Muscle layer of colon (tissue), 2 donors: ENCODE measurements at regions not wholly inside any gene's neighbourhood (a gene's known extent, or its start where the extent isn't known, plus 50 kb on each side); places are given as distances from the start of the nearest gene placed in this dataset.
"Not testable (repeated sequence)": the region's sequence is repeated elsewhere in the genome, so short reads cannot be mapped to it uniquely, and the experiment has no call there.

ENCODE experiments used
- H3K27ac ChIP-seq: one replicate; pipeline ENCODE4 v1.7.0; 2013; ENCODE audit warnings: low read depth, mild to moderate bottlenecking, low read length, moderate library complexity
- H3K27me3 ChIP-seq, 2 donors: one replicate each; pipeline ENCODE4 v1.7.0; 2013; ENCODE audit warnings: low read length in 2 of 2, mild to moderate bottlenecking in 2 of 2; ENCODE audit not compliant: insufficient read depth in 2 of 2, control insufficient read depth in 1 of 2
- H3K36me3 ChIP-seq: one replicate; pipeline ENCODE4 v1.7.0; 2013; ENCODE audit warnings: mild to moderate bottlenecking, low read length; ENCODE audit not compliant: insufficient read depth
- H3K4me1 ChIP-seq: one replicate; pipeline ENCODE4 v1.7.0; 2013; ENCODE audit warnings: mild to moderate bottlenecking, low read length; ENCODE audit not compliant: insufficient read depth
- H3K4me3 ChIP-seq, 2 donors: one replicate each; pipeline ENCODE4 v1.7.0; 2013; ENCODE audit warnings: low read length in 2 of 2, low read depth in 1 of 2, mild to moderate bottlenecking in 1 of 2, moderate library complexity in 1 of 2
- H3K9ac ChIP-seq: one replicate; pipeline ENCODE4 v1.7.0; 2013; ENCODE audit warnings: low read length
- H3K9me3 ChIP-seq: one replicate; pipeline ENCODE4 v1.7.0; 2013; ENCODE audit warnings: mild to moderate bottlenecking, low read length
- donor health status: abdominal sarcoma.
- donor health status: Adenocarcinoma of cecum.

GRCh38 chr21:28839237-28839636, 153.4 kb downstream of the LTN1 start:
- not testable (repeated sequence) for H3K9ac ChIP-seq, H3K27me3 ChIP-seq, H3K36me3 ChIP-seq, H3K4me3 ChIP-seq, H3K4me1 ChIP-seq, H3K27ac ChIP-seq, H3K9me3 ChIP-seq

DNA sequence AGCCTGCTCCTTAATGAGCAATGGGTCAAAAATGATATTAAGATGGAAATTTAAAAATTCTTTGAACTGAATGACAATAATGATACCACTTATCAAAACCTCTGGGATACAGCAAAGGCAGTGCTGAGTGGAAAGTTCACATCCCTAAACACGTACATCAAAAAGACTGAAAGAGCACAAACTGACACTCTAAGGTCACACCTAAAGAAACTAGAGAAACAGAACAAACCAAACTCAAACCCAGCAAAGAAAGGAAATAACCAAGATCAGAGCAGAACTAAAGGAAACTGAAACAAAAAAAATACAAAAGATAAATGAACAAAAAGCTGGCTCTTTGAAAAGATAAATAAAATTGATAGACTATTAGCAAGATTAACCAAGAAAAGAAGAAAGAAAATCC, 155.3 kb downstream of the LTN1 start:
- H3K4me3 ChIP-seq, H3K9me3 ChIP-seq, H3K36me3 ChIP-seq, H3K9ac ChIP-seq, H3K4me1 ChIP-seq, H3K27me3 ChIP-seq, H3K27ac ChIP-seq: not testable (repeated sequence)

- H3K9ac ChIP-seq, H3K27ac ChIP-seq, H3K27me3 ChIP-seq, H3K4me1 ChIP-seq, H3K9me3 ChIP-seq, H3K4me3 ChIP-seq, H3K36me3 ChIP-seq: not testable (repeated sequence)
These were observed 156.1 kb downstream of the LTN1 start for GRCh38 chr21:28836588-28836987.

GRCh38 chr21:28834335-28835238, 158.1 kb downstream of the LTN1 start:
- no peak overlapping the region for H3K27ac ChIP-seq
- no peak overlapping the region for H3K4me3 ChIP-seq
- no peaks in the 10 kb centered on the region for H3K4me1 ChIP-seq

DNA sequence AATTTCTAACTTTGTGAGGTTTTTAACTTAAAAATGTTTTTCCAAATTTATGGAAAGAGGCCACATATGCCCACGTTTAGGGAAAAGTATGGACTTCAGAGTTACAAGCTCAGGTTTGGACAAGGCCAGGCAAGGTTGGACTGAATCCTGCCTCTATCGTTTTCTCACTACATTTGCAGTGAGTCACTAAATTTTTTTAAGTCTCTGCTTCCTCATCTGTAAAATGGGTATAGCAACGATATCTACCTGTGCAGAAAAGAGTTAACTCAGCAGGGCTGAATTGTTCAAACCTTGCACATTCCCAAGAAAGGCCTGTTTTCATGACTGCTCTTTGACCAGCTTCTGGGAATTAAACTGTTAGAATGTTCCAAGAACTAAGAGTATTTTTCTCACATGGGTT, 159.1 kb downstream of the LTN1 start:
- Histone ChIP-seq H3K36me3 (no peaks in the 10 kb centered on the region), H3K27ac (no peak overlapping the region), H3K9ac (no peak overlapping the region), H3K27me3 (no peaks in the 10 kb centered on the region), H3K4me3 (no peak overlapping the region), H3K9me3 (no peaks in the 10 kb centered on the region), H3K4me1 (no peaks in the 10 kb centered on the region)

More at GRCh38 chr21:28834335-28835238, 158.1 kb downstream of the LTN1 start:
- no peaks in the 10 kb centered on the region for H3K36me3 ChIP-seq
- H3K27me3 ChIP-seq, result no peaks in the 10 kb centered on the region
- no peaks in the 10 kb centered on the region for H3K9me3 ChIP-seq
- H3K9ac ChIP-seq, result no peak overlapping the region

GRCh38 chr21:28833182-28833581, 159.5 kb downstream of the LTN1 start:
- no peaks in the 10 kb centered on the region for H3K4me1 ChIP-seq
- H3K4me3 ChIP-seq, result no peak overlapping the region
- no peak overlapping the region for H3K27ac ChIP-seq
- no peaks in the 10 kb centered on the region for H3K9me3 ChIP-seq
- no peaks in the 10 kb centered on the region for H3K27me3 ChIP-seq
- no peak overlapping the region for H3K9ac ChIP-seq
- no peaks in the 10 kb centered on the region for H3K36me3 ChIP-seq

DNA sequence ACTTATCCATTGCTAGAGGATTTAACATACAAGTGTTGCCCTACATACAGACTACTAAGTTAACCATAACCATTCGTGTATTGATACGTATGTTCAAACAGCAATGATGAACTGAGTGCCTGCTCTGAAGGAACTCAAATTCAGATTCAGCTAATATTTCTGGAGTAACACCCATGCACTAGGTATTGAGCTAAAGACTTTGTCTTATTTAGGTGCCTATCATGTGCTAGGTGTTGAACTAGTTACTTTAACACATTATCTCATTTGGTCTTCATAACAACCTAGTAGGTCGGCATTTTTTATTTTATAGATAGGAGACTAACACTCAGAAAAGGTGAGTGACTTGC, 160.0 kb downstream of the LTN1 start:
- H3K27ac ChIP-seq, result no peak overlapping the region

DNA sequence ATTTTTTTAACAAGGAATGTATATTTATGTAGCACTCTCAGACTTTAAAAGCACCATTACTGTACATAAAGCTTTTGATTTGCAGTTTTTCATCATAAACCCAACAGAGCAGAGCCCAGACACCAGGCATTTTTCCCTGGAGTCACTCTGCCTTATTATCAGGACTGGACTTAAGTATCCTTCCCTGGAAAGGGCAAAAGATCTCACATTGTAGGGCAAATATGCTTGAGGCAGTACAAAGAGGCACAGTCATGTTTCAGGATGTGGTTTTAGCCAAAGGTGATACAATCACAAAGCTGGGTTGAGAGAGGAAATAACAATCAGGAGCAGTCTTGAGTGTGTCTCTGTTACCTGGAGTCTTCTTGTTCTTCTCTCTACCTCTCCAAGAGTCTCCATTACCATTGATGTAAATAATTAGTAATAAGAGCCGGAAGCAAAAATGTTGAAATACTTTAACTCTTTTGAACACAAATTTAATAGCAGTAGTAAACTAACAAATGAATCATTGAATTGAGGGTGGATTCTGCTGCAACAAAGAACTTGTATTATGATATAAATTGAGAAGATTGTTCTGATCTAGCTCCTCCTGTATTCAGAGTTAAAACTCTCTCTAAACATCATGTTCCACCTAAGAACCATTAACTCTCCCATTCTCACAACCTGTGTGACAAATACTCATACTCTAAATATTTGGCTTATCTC, 160.5 kb downstream of the LTN1 start:
- H3K9me3 ChIP-seq, result no peaks in the 10 kb centered on the region
- H3K4me3 ChIP-seq, result no peak overlapping the region
- H3K27ac ChIP-seq, result no peak overlapping the region
- no peaks in the 10 kb centered on the region for H3K36me3 ChIP-seq
- no peaks in the 10 kb centered on the region for H3K4me1 ChIP-seq
- no peaks in the 10 kb centered on the region for H3K27me3 ChIP-seq
- no peak overlapping the region for H3K9ac ChIP-seq

More for the DNA sequence above, 160.0 kb downstream of the LTN1 start:
- Histone ChIP-seq H3K27me3 (no peaks in the 10 kb centered on the region), H3K4me3 (no peak overlapping the region), H3K9me3 (no peaks in the 10 kb centered on the region), H3K9ac (no peak overlapping the region), H3K36me3 (no peaks in the 10 kb centered on the region), H3K4me1 (no peaks in the 10 kb centered on the region)

- Histone ChIP-seq H3K9me3 (no peaks in the 10 kb centered on the region), H3K27me3 (no peaks in the 10 kb centered on the region), H3K27ac (no peak overlapping the region), H3K4me1 (peaks cover under 1% of the 10 kb centered on the region), H3K9ac (no peak overlapping the region), H3K4me3 (no peak overlapping the region), H3K36me3 (no peaks in the 10 kb centered on the region)
These were observed 163.7 kb downstream of the LTN1 start for GRCh38 chr21:28828981-28829380.

DNA sequence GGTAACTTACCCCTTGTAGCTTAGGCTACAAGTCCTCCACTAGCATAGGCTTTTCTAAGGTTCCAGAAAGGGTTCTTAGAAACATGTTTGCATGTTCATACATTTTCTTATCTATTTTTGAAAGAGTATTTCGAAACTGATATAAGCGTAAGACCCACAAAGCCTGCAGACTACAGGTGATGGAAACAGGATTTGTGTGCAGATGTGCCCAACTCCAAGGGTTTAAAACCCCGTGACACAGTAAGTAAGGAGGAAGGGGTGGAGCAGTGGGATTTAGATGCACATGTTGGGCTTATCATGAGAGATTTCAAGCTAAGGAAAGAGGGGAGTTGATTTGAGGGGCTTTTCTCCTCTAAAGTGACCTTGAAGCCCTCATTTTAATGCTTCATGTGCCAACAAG, 164.7 kb downstream of the LTN1 start:
- H3K36me3 ChIP-seq, result no peaks in the 10 kb centered on the region
- no peak overlapping the region for H3K9ac ChIP-seq
- no peaks in the 10 kb centered on the region for H3K27me3 ChIP-seq
- peaks cover 10% of the 10 kb centered on the region for H3K4me1 ChIP-seq
- no peak overlapping the region for H3K27ac ChIP-seq
- no peaks in the 10 kb centered on the region for H3K9me3 ChIP-seq
- H3K4me3 ChIP-seq, result no peak overlapping the region

DNA sequence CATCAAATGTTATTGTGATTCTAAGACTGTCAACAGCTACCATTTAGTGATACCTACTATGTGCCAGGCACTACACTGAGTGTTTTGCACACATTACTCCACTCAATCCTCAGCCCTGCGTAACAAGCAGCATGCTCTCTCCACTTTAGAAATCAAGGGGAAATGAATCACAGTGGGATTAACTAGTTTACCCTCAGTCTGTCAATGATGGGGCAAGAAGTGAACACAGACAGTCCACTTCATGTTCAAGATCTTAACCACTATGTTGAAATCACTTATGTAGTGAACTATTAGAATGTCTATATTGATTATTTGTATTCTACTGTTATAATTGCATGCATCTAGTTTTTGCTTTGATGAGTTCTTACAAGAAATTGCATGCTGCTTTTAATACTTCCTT, 165.3 kb downstream of the LTN1 start:
- H3K9ac ChIP-seq, result no peak overlapping the region
- no peak overlapping the region for H3K4me3 ChIP-seq
- no peaks in the 10 kb centered on the region for H3K27me3 ChIP-seq
- H3K27ac ChIP-seq, result no peak overlapping the region
- H3K4me1 ChIP-seq, result peaks cover 15% of the 10 kb centered on the region
- no peaks in the 10 kb centered on the region for H3K9me3 ChIP-seq
- no peaks in the 10 kb centered on the region for H3K36me3 ChIP-seq

DNA sequence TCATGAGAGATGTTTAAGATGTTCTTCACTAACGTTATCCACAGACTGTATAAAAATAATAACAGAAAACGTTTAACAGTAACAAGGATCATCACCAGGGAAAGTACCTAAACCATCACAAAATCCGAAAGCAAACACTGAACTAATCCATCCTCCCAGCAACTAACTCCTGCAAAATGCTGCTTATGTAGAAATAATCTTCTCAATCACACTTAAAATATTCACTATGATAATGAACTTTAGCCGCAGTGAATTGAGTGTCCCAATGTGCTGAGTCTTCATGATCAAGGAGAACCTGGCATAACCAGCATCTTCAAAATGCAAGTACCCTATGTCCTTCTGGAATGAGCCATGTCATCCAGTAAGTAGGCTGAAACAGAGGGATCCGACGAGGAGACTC, 166.1 kb downstream of the LTN1 start:
- peaks cover 15% of the 10 kb centered on the region for H3K4me1 ChIP-seq
- H3K27ac ChIP-seq, result no peak overlapping the region
- no peaks in the 10 kb centered on the region for H3K36me3 ChIP-seq
- no peaks in the 10 kb centered on the region for H3K27me3 ChIP-seq
- no peaks in the 10 kb centered on the region for H3K9me3 ChIP-seq
- H3K9ac ChIP-seq, result no peak overlapping the region
- no peak overlapping the region for H3K4me3 ChIP-seq
